SK-N-SH (cell line): ENCODE measurements at regions not wholly inside any gene's neighbourhood (a gene's known extent, or its start where the extent isn't known, plus 50 kb on each side); places are given as distances from the start of the nearest gene placed in this dataset.

ENCODE experiments used
- CTCF ChIA-PET: fragments of 300-600, 350-600 bp; formaldehyde crosslinking; extraction: SDS; loops from one replicate; lab custom pipeline; 2021; lab: Yijun Ruan, JAX
- POLR2A ChIA-PET: fragments of 350-600 bp; sonication (Branson Sonifier 250); formaldehyde crosslinking; extraction: SDS; loops from one replicate; lab custom pipeline; 2020; ENCODE audit warnings: antibody characterized with exemption, inconsistent platforms; lab: Yijun Ruan, JAX
- DNase-seq: peaks from one replicate; pipeline ENCODE4 v3.0.0; 2012
- H2AFZ ChIP-seq: fragments of 200-600 bp; sonication (generic); 2 replicates; pipeline ENCODE4 v1.8.1; 2016; ENCODE audit warnings: antibody characterized with exemption, mild to moderate bottlenecking, low read depth
- H3F3A ChIP-seq: fragments of 200-600 bp; sonication (generic); replicated peaks from 2 replicates; pipeline ENCODE3; 2016; ENCODE audit warnings: antibody characterized with exemption, mild to moderate bottlenecking; ENCODE audit not compliant: insufficient read depth
- H3K27ac ChIP-seq, 2 experiments: fragments of 200-500 bp in 1 of 2; fragments of 200-600 bp in 1 of 2; sonication (Bioruptor generic) in 1 of 2; sonication (generic), shearing (Covaris generic) in 1 of 2; 2 replicates each; pipeline versions ENCODE4 v1.5.1 to v1.6.1; 2014 to 2016; ENCODE audit warnings: low read depth in 2 of 2, inconsistent platforms in 1 of 2, low read length in 1 of 2, mild to moderate bottlenecking in 1 of 2, mixed read lengths in 1 of 2
- H3K27me3 ChIP-seq: fragments of 200-600 bp; sonication (generic), shearing (Covaris generic); 2 replicates; pipeline ENCODE4 v1.6.1; 2016; ENCODE audit warnings: mixed run types; ENCODE audit not compliant: insufficient read depth
- H3K36me3 ChIP-seq, 2 experiments: fragments of 200-500 bp in 1 of 2; fragments of 200-600 bp in 1 of 2; sonication (Bioruptor generic) in 1 of 2; sonication (generic) in 1 of 2; replicated peaks in 1 of 2; 2 replicates each; pipeline versions ENCODE3 to v1.5.1; 2014 to 2016; ENCODE audit warnings: low read length in 1 of 2, mild to moderate bottlenecking in 1 of 2; ENCODE audit not compliant: insufficient read depth in 2 of 2, control insufficient read depth in 1 of 2
- H3K4me1 ChIP-seq, 2 experiments: fragments of 200-500 bp in 1 of 2; fragments of 200-600 bp in 1 of 2; sonication (Bioruptor generic) in 1 of 2; sonication (generic), shearing (Covaris generic) in 1 of 2; 2 replicates each; pipeline versions ENCODE4 v1.5.1 to v1.6.1; 2014 to 2016; ENCODE audit warnings: low read depth in 1 of 2, low read length in 1 of 2, mixed run types in 1 of 2; ENCODE audit not compliant: insufficient read depth in 2 of 2, control insufficient read depth in 1 of 2
- H3K4me2 ChIP-seq: fragments of 200-600 bp; sonication (generic), shearing (Covaris generic); 2 replicates; pipeline ENCODE4 v1.6.1; 2017; ENCODE audit warnings: mixed run types
- H3K4me3 ChIP-seq, 2 experiments: fragments of 200-500 bp in 1 of 2; fragments of 200-600 bp in 1 of 2; sonication (Bioruptor generic) in 1 of 2; sonication (generic), shearing (Covaris generic) in 1 of 2; 2 replicates each; pipeline versions ENCODE4 v1.5.1 to v1.8.1; 2014 to 2016; ENCODE audit warnings: low read depth in 2 of 2, inconsistent platforms in 1 of 2, low read length in 1 of 2, mild to moderate bottlenecking in 1 of 2, mixed read lengths in 1 of 2, moderate library complexity in 1 of 2
- H3K79me2 ChIP-seq: fragments of 200-600 bp; sonication (generic); 2 replicates; pipeline ENCODE4 v1.8.1; 2017; ENCODE audit warnings: mild to moderate bottlenecking; ENCODE audit not compliant: insufficient read depth
- H3K9ac ChIP-seq: fragments of 200-600 bp; sonication (generic); 2 replicates; pipeline ENCODE4 v1.6.1; 2017; ENCODE audit warnings: mixed run types
- H3K9me2 ChIP-seq: fragments of 200-600 bp; sonication (generic); 2 replicates; pipeline ENCODE4 v1.6.1; 2017; ENCODE audit warnings: mixed run types
- H3K9me3 ChIP-seq: fragments of 200-600 bp; sonication (generic); 2 replicates; pipeline ENCODE4 v1.6.1; 2017; ENCODE audit warnings: mixed run types, mild to moderate bottlenecking, moderate library complexity
- H4K20me1 ChIP-seq: fragments of 200-600 bp; sonication (generic); 2 replicates; pipeline ENCODE4 v1.6.1; 2017; ENCODE audit warnings: mild to moderate bottlenecking, mixed run types; ENCODE audit not compliant: insufficient read depth
- CHD2 ChIP-seq: fragments of 150-350 bp; IDR thresholded peaks from 2 replicates; pipeline ENCODE4 v1.6.1; 2018; ENCODE audit warnings: low read length; ENCODE audit not compliant: partially characterized antibody
- EP300 ChIP-seq, 2 experiments: IDR thresholded peaks; 2 replicates each; pipeline versions ENCODE4 v1.4.0 to v1.6.1; 2012; ENCODE audit warnings: borderline replicate concordance in 1 of 2, low read depth in 1 of 2, low read length in 1 of 2
- FOXJ3 ChIP-seq: sonication (generic); formaldehyde crosslinking; IDR thresholded peaks from 2 replicates; pipeline ENCODE4 v1.5.1; 2020; ENCODE audit warnings: mild to moderate bottlenecking, missing genetic modification reagents
- FOXM1 ChIP-seq: IDR thresholded peaks from 2 replicates; pipeline ENCODE4 v1.4.0; 2012; ENCODE audit warnings: low read depth, mild to moderate bottlenecking
- GATA2 ChIP-seq: sonication (generic); formaldehyde crosslinking; IDR thresholded peaks from 2 replicates; pipeline ENCODE4 v1.5.0; 2020; ENCODE audit warnings: mild to moderate bottlenecking, missing genetic modification reagents
- MXI1 ChIP-seq: IDR thresholded peaks from 2 replicates; pipeline ENCODE4 v1.6.1; 2012; ENCODE audit warnings: mild to moderate bottlenecking, low read depth, low read length, improper control_type of control experiment
- NFIC ChIP-seq: IDR thresholded peaks from 2 replicates; pipeline ENCODE4 v1.4.0; 2012; ENCODE audit warnings: borderline replicate concordance
- RCOR1 ChIP-seq: fragments of 150-350 bp; IDR thresholded peaks from 2 replicates; pipeline ENCODE4 v1.6.1; 2017; ENCODE audit warnings: antibody characterized with exemption, low read length
- TCF12 ChIP-seq: IDR thresholded peaks from 2 replicates; pipeline ENCODE4 v1.4.0; 2012
- WGBS: methylation state at CpG from one replicate; pipeline ENCODE4 v1.1.6; 2017; ENCODE audit warnings: low lambda C conversion rate; 5-methylcytosine and 5-hydroxymethylcytosine counted together
- TF ChIP-seq, protein P1 (sequence below): IDR thresholded peaks from 2 replicates; pipeline ENCODE4 v1.4.0; 2012; ENCODE audit warnings: low read depth
- TF ChIP-seq, protein P2 (sequence below): fragments of 200-600 bp; sonication (generic); IDR thresholded peaks from 2 replicates; pipeline ENCODE4 v1.6.1; 2017; ENCODE audit warnings: antibody characterized with exemption, mild to moderate bottlenecking, moderate library complexity
- TF ChIP-seq, protein P3 (sequence below): fragments of 150-350 bp; IDR thresholded peaks from 2 replicates; pipeline ENCODE4 v1.6.1; 2016; ENCODE audit warnings: mild to moderate bottlenecking, low read depth, low read length
- TF ChIP-seq, protein P4 (sequence below): IDR thresholded peaks from 2 replicates; pipeline ENCODE4 v1.4.0; 2012; ENCODE audit warnings: low read depth, borderline replicate concordance

DNA sequence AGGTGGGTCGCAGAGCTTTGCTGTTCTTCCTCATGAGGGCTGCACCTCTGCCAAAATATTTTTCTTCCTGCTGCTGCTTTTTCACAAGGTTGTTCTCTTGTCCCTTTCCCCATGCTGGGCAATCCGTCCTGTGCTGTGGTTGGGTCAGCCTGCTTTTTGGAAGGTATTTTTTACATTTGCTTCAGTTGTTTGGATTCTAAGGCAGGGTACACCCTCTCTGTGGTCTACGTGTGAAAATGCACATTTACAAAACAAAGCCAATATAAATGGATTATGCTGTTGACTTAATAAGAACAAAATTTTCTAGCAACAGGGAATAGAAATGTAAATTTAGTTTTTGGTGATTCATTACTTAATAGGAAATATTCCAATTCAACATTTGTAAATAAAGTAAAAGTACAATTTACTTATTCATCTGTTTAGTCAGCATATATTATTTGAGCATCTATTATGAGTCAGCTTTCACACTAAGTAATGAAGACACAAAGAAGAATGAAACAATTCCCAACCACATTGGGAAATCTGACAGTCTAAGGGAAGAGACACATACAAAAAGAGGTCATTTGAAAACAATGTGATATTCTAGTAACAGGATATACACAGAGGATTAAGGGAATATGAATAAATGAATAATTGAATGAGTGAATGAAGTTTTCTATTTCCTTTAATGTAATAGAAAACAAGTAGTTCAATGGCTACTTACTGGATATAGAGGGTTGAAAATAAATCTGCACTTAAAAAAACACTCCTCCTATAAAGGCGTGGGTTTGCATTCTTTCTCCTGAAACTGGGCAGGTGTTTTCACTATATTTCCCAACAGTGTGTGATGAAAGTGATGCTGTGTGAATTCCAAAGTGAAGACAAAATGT, 94.6 kb upstream of the PRICKLE1 start:
- Histone ChIP-seq H4K20me1 (no peaks in the 10 kb centered on the region), H3K4me2 (no peak overlapping the region), H3K9ac (no peak overlapping the region), H3K9me2 (no peaks in the 10 kb centered on the region), H3K36me3 (no peaks in the 10 kb centered on the region), H2AFZ (no peak overlapping the region), H3K9me3 (no peaks in the 10 kb centered on the region), H3K27me3 (no peaks in the 10 kb centered on the region), H3K79me2 (no peaks in the 10 kb centered on the region), H3K4me3 (no peak overlapping the region)
- no peak for DNase-seq
- ChIA-PET POLR2A (no interaction called here), CTCF (no interaction called here)
- TF ChIP-seq, protein P1, sequence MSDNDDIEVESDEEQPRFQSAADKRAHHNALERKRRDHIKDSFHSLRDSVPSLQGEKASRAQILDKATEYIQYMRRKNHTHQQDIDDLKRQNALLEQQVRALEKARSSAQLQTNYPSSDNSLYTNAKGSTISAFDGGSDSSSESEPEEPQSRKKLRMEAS: no peak
- TF ChIP-seq, protein P2, sequence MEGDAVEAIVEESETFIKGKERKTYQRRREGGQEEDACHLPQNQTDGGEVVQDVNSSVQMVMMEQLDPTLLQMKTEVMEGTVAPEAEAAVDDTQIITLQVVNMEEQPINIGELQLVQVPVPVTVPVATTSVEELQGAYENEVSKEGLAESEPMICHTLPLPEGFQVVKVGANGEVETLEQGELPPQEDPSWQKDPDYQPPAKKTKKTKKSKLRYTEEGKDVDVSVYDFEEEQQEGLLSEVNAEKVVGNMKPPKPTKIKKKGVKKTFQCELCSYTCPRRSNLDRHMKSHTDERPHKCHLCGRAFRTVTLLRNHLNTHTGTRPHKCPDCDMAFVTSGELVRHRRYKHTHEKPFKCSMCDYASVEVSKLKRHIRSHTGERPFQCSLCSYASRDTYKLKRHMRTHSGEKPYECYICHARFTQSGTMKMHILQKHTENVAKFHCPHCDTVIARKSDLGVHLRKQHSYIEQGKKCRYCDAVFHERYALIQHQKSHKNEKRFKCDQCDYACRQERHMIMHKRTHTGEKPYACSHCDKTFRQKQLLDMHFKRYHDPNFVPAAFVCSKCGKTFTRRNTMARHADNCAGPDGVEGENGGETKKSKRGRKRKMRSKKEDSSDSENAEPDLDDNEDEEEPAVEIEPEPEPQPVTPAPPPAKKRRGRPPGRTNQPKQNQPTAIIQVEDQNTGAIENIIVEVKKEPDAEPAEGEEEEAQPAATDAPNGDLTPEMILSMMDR: no peak
- TF ChIP-seq, protein P3, sequence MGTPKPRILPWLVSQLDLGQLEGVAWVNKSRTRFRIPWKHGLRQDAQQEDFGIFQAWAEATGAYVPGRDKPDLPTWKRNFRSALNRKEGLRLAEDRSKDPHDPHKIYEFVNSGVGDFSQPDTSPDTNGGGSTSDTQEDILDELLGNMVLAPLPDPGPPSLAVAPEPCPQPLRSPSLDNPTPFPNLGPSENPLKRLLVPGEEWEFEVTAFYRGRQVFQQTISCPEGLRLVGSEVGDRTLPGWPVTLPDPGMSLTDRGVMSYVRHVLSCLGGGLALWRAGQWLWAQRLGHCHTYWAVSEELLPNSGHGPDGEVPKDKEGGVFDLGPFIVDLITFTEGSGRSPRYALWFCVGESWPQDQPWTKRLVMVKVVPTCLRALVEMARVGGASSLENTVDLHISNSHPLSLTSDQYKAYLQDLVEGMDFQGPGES: no peak
- no peak for TF ChIP-seq RCOR1
- TF ChIP-seq FOXJ3 (CRISPR knock-in tag): no peak
- TF ChIP-seq NFIC: no peak
- no peak for TF ChIP-seq GATA2 (CRISPR knock-in tag)
- TF ChIP-seq TCF12: no peak
- no peak for TF ChIP-seq EP300 (IDR thresholded peaks at IDR 0.05; ENCODE audit: borderline replicate concordance in 1 of 2, low read depth in 1 of 2, low read length in 1 of 2)
- no peak for TF ChIP-seq CHD2
- TF ChIP-seq FOXM1: no peak
- TF ChIP-seq, protein P4, sequence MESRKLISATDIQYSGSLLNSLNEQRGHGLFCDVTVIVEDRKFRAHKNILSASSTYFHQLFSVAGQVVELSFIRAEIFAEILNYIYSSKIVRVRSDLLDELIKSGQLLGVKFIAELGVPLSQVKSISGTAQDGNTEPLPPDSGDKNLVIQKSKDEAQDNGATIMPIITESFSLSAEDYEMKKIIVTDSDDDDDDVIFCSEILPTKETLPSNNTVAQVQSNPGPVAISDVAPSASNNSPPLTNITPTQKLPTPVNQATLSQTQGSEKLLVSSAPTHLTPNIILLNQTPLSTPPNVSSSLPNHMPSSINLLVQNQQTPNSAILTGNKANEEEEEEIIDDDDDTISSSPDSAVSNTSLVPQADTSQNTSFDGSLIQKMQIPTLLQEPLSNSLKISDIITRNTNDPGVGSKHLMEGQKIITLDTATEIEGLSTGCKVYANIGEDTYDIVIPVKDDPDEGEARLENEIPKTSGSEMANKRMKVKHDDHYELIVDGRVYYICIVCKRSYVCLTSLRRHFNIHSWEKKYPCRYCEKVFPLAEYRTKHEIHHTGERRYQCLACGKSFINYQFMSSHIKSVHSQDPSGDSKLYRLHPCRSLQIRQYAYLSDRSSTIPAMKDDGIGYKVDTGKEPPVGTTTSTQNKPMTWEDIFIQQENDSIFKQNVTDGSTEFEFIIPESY: no peak
- TF ChIP-seq MXI1: no peak
- TF ChIP-seq, all 33 proteins: peak for 0
- Histone ChIP-seq H3F3A (no peaks in the 10 kb centered on the region), H3K4me1 (no peaks in the 10 kb centered on the region), H3K27ac (no peak overlapping the region)
- 37% methylated on average over 4 of the region's 4 CpGs for WGBS
